Kidney (tissue), 13 donors: ENCODE measurements at regions not wholly inside any gene's neighbourhood (a gene's known extent, or its start where the extent isn't known, plus 50 kb on each side); places are given as distances from the start of the nearest gene placed in this dataset.
"Not testable (repeated sequence)": the region's sequence is repeated elsewhere in the genome, so short reads cannot be mapped to it uniquely, and the experiment has no call there.

Experiments
- DNase-seq, 5 donors: peaks; one replicate each; pipeline ENCODE4 v3.0.0-alpha.2; 2013 to 2020
- FAIRE-seq: peaks from 2 replicates; lab custom pipeline; 2012; peaks lifted over from hg19 to GRCh38; lab: Jason Lieb, UNC
- H3K27ac ChIP-seq, 2 donors: one replicate each; pipeline ENCODE4 v1.7.0; 2013; ENCODE audit warnings: low read depth in 2 of 2, low read length in 2 of 2, inconsistent platforms in 1 of 2
- H3K27me3 ChIP-seq: one replicate; pipeline ENCODE4 v1.7.1; 2013; ENCODE audit warnings: low read length, inconsistent platforms; ENCODE audit not compliant: control insufficient read depth, insufficient read depth
- H3K36me3 ChIP-seq, 3 donors: one replicate each; pipeline versions ENCODE4 v1.7.0 to v1.7.1; 2013; ENCODE audit warnings: low read length in 3 of 3, control low read depth in 1 of 3, inconsistent platforms in 1 of 3; ENCODE audit not compliant: insufficient read depth in 3 of 3, control insufficient read depth in 2 of 3
- H3K4me1 ChIP-seq, 3 donors: one replicate each; pipeline versions ENCODE4 v1.7.0 to v1.7.1; 2013; ENCODE audit warnings: low read length in 3 of 3, inconsistent platforms in 1 of 3, low read depth in 1 of 3; ENCODE audit not compliant: control insufficient read depth in 2 of 3, insufficient read depth in 2 of 3
- H3K4me3 ChIP-seq, 3 donors: one replicate each; pipeline versions ENCODE4 v1.7.0 to v1.8.1; 2013; ENCODE audit warnings: low read length in 3 of 3, control low read depth in 1 of 3, inconsistent platforms in 1 of 3
- H3K9ac ChIP-seq, 3 donors: one replicate each; pipeline versions ENCODE4 v1.7.0 to v1.7.1; 2013; ENCODE audit warnings: low read length in 3 of 3, control low read depth in 1 of 3, inconsistent platforms in 1 of 3
- H3K9me3 ChIP-seq, 3 donors: one replicate each; pipeline versions ENCODE4 v1.7.0 to v1.7.1; 2013; ENCODE audit warnings: low read length in 3 of 3, control low read depth in 1 of 3, inconsistent platforms in 1 of 3; ENCODE audit not compliant: control insufficient read depth in 2 of 3, insufficient read depth in 1 of 3
- intact Hi-C: fragments of 100-400 bp; cut with DNase I; formaldehyde crosslinking; loops from one replicate; pipeline ENCODE4 v1.11.1; 2022
- TF ChIP-seq, protein P1 (sequence below): IDR thresholded peaks from 3 replicates; pipeline ENCODE4 v1.5.1; 2012; ENCODE audit warnings: mild to moderate bottlenecking, moderate library complexity, borderline replicate concordance; ENCODE audit not compliant: insufficient read depth; ENCODE audit errors: extremely low read depth
- donor health status: control.
- donor health status: control.
- donor health status: control.
- donor health status: control.
- donor health status: control.
- donor health status: DM: yes; HTN: yes; CAD: no.
- donor health status: Normal renal cell carcinoma (clear cell type).

DNA sequence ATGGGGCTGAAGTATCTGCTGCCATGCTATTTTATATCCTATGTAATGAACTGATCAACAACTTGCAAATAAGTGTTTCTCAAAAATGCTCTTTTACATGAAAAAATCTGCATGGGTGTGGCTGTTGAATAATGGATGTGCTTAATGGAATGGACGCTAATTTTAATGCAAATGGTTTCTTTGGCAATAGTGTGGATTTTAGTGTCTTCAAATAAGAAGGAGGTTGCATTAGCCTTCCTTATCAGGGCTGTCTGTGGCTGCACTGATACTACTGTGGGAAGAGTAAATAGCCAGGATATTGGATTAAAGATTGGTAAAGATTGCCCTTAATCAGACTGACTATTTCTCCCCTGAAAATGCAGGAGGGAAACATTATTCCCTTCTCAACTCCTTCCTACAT lies 121.9 kb upstream of the STK32A start:
- no peak overlapping the region for H3K27ac ChIP-seq
- H3K9me3 ChIP-seq = no peaks in the 10 kb centered on the region
- DNase-seq (no peak), FAIRE-seq (no peak)
- H3K4me3 ChIP-seq = no peak overlapping the region
- no peaks in the 10 kb centered on the region for H3K4me1 ChIP-seq
- no peak overlapping the region for H3K9ac ChIP-seq
- no peaks in the 10 kb centered on the region for H3K36me3 ChIP-seq
- H3K27me3 ChIP-seq = no peaks in the 10 kb centered on the region
- intact Hi-C loops = no loop called here
- TF ChIP-seq, protein P1, sequence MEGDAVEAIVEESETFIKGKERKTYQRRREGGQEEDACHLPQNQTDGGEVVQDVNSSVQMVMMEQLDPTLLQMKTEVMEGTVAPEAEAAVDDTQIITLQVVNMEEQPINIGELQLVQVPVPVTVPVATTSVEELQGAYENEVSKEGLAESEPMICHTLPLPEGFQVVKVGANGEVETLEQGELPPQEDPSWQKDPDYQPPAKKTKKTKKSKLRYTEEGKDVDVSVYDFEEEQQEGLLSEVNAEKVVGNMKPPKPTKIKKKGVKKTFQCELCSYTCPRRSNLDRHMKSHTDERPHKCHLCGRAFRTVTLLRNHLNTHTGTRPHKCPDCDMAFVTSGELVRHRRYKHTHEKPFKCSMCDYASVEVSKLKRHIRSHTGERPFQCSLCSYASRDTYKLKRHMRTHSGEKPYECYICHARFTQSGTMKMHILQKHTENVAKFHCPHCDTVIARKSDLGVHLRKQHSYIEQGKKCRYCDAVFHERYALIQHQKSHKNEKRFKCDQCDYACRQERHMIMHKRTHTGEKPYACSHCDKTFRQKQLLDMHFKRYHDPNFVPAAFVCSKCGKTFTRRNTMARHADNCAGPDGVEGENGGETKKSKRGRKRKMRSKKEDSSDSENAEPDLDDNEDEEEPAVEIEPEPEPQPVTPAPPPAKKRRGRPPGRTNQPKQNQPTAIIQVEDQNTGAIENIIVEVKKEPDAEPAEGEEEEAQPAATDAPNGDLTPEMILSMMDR = no peak

DNA sequence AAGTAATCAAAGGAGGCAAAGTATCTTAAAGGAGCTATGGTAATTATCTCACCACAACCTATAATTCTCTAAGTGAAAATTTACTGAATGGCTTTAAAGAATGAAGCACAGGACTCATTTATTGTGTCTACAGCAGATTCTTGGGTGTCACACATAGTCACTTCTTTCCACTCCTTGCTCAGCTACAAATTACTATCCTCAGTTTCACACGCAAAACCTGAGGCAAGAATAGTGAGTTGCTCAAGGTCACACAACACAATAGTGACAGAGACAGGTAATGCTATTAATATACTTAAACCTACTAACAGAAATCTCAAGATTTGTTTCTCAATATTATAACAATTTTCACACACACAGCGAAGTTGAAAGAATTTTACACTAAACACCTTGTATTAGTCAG lies 120.9 kb upstream of the STK32A start:
- Histone ChIP-seq H3K4me3 (no peak overlapping the region), H3K9ac (no peak overlapping the region), H3K9me3 (no peaks in the 10 kb centered on the region), H3K36me3 (no peaks in the 10 kb centered on the region), H3K27me3 (no peaks in the 10 kb centered on the region), H3K4me1 (no peaks in the 10 kb centered on the region), H3K27ac (no peak overlapping the region)
- intact Hi-C loops = no loop called here
- DNase-seq (no peak), FAIRE-seq (no peak)
- TF ChIP-seq, protein P1 = no peak

DNA sequence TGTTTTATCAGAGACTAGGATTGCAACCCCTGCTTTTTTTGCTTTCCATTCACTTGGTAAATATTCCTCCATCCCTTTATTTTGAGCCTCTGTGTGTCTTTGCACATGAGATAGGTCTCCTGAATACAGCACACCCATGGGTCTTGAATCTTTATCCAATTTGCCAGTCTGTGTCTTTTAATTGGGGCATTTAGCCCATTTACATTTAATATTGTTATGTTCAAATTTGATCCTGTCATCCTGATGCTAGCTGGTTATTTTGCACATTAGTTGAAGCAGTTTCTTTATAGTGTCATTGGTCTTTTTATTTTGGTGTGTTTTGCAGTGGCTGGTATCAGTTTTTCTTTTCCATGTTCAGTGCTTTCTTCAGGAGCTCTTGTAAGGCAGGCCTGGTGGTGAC lies 95.1 kb upstream of the STK32A start:
- FAIRE-seq, H3K9ac ChIP-seq, H3K9me3 ChIP-seq, H3K36me3 ChIP-seq, H3K27me3 ChIP-seq, H3K4me3 ChIP-seq, intact Hi-C loops, DNase-seq, H3K4me1 ChIP-seq, H3K27ac ChIP-seq: not testable (repeated sequence)

DNA sequence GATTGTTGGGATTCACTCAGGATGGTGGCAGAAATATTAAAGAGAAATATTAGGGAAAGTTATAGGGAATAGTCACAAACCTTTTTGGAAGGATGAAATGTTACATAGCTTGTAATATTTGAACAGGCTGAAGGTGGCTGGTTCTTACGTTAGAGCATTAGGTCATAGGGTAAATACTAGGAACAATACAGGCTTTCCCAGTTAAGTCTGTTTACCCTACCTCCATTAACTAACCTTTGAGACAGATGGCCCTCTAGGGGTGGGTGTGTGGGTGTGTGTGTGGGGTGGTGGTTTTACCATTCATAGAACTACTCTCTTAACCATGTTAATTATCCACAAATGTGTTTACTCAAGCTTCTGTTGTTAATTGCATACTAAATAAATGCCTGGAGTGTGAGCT lies 94.3 kb upstream of the STK32A start:
- no peak overlapping the region for H3K27ac ChIP-seq
- no peaks in the 10 kb centered on the region for H3K36me3 ChIP-seq
- FAIRE-seq (no peak), DNase-seq (no peak)
- H3K4me3 ChIP-seq = no peak overlapping the region
- H3K4me1 ChIP-seq = no peaks in the 10 kb centered on the region
- no peak overlapping the region for H3K9ac ChIP-seq
- peaks cover 0 to 4% (median 0%) of the 10 kb centered on the region in 3 donors for H3K9me3 ChIP-seq
- H3K27me3 ChIP-seq = no peaks in the 10 kb centered on the region
- intact Hi-C loops = no loop called here
- TF ChIP-seq, protein P1 = no peak

DNA sequence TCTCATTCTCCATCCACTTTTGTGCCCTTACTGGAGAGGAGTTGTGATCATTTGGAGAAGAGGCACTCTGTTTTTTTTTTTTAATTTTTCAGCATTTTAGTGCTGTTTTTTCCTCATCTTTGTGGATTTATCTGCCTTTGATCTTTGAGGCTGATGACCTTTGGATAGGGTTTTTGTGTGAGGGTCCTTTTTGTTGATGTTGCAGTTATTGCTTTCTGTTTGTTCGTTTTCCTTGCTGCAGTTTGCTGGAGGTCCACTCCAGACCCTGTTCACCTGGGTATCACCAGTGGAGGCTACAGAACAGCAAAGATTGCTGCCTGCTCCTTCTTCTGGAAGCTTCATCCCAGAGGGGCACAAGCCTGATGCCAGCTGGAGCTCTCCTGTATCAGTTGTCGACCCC lies 93.2 kb upstream of the STK32A start:
- H3K27me3 ChIP-seq, H3K9me3 ChIP-seq, H3K36me3 ChIP-seq, H3K9ac ChIP-seq, intact Hi-C loops, H3K4me3 ChIP-seq, H3K27ac ChIP-seq, FAIRE-seq, DNase-seq, H3K4me1 ChIP-seq: not testable (repeated sequence)
